ENCODE measurements at regions not wholly inside any gene's neighbourhood (a gene's known extent, or its start where the extent isn't known, plus 50 kb on each side); places are given as distances from the start of the nearest gene placed in this dataset.

DNA sequence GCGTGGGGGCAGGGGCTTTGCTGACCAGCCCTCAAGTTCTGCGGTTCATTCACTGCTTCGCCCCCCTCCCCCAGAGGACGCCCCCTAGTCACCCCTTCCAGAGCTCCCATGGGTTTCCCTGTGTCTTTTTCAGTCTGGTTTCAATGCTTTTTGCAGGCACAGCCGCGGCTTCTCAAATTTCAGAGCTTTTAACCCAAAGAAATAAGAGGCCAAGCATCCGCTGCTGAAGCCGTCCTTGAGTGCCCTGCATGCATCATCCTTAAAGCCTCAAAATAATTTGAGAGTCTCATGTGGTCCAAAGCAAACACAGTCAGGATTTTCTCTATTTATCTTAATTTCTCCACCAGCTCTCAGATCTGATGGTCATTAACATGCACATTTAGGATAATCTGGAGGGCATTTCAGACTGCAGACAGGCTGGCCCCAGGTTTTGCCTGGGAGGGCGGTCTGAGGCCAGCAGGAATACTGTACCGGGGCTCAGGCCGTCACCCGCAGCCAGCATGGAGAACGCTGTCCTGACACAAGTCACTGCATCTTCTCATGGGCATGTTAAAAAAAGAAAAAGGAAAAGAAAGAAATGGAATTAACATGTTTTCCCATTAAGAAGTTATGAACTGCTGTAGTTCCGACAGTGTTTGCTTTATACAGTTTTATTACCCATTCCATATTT, 420.8 kb upstream of the IRX4 start:
- no peak overlapping the region for H3K27ac Mint-ChIP-seq (ENCODE audit: low read depth, unreplicated experiment)

DNA sequence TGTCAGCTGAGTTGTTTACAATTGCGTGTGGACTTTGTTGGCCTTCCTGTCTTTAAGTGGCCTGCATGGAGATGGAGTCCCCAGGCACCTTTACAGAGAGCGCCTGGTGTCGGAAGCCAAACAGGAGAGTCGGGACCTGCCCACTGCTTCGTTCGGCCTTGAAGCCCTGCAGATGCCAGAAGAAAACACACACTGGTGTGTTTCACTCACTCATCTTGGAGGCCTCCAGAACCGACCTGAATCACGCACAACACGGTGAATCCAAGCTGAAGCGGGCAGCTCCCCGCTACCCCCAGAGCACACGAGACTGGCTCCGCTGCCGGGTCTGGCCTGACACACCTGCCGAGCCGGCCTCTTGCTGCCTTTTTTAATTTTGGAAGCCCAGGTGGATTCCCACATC, 419.4 kb upstream of the IRX4 start:
- ChIA-PET CTCF (no interaction called here), POLR2A (interaction anchor here (0.7 kb wide), 1 partner anchor 169 kb away, joined by 3 read pairs; no protein-coding TSS in a partner anchor)
- no TSS peak for BruUV-seq (replicated peaks)
- TF ChIP-seq, protein P1, sequence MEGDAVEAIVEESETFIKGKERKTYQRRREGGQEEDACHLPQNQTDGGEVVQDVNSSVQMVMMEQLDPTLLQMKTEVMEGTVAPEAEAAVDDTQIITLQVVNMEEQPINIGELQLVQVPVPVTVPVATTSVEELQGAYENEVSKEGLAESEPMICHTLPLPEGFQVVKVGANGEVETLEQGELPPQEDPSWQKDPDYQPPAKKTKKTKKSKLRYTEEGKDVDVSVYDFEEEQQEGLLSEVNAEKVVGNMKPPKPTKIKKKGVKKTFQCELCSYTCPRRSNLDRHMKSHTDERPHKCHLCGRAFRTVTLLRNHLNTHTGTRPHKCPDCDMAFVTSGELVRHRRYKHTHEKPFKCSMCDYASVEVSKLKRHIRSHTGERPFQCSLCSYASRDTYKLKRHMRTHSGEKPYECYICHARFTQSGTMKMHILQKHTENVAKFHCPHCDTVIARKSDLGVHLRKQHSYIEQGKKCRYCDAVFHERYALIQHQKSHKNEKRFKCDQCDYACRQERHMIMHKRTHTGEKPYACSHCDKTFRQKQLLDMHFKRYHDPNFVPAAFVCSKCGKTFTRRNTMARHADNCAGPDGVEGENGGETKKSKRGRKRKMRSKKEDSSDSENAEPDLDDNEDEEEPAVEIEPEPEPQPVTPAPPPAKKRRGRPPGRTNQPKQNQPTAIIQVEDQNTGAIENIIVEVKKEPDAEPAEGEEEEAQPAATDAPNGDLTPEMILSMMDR (IDR thresholded peaks at IDR 0.05; ENCODE audit: unreplicated experiment): no peak
- no peaks in the 10 kb centered on the region for H3K4me1 Mint-ChIP-seq (ENCODE audit: insufficient read depth, unreplicated experiment)
- no peak for DNase-seq (ENCODE audit: unreplicated experiment)
- H3K9me3 Mint-ChIP-seq (ENCODE audit: unreplicated experiment): no peaks in the 10 kb centered on the region
- H3K27ac Mint-ChIP-seq (ENCODE audit: low read depth, unreplicated experiment): no peak overlapping the region
- H3K4me3 Mint-ChIP-seq (ENCODE audit: unreplicated experiment): no peak overlapping the region
- intact Hi-C loops (cut with micrococcal nuclease): no loop called here
- no peaks in the 10 kb centered on the region for H3K36me3 Mint-ChIP-seq (ENCODE audit: insufficient read depth, unreplicated experiment)
- H3K27me3 Mint-ChIP-seq (ENCODE audit: insufficient read depth, unreplicated experiment): no peaks in the 10 kb centered on the region

More for the DNA sequence above, 420.8 kb upstream of the IRX4 start:
- DNase-seq (ENCODE audit: unreplicated experiment): no peak
- intact Hi-C loops (cut with micrococcal nuclease): no loop called here
- no peak overlapping the region for H3K4me3 Mint-ChIP-seq (ENCODE audit: unreplicated experiment)
- ChIA-PET CTCF (no interaction called here), POLR2A (no interaction called here)
- no peaks in the 10 kb centered on the region for H3K36me3 Mint-ChIP-seq (ENCODE audit: insufficient read depth, unreplicated experiment)
- no peaks in the 10 kb centered on the region for H3K4me1 Mint-ChIP-seq (ENCODE audit: insufficient read depth, unreplicated experiment)
- H3K9me3 Mint-ChIP-seq (ENCODE audit: unreplicated experiment): no peaks in the 10 kb centered on the region
- BruUV-seq (replicated peaks): no TSS peak
- no peaks in the 10 kb centered on the region for H3K27me3 Mint-ChIP-seq (ENCODE audit: insufficient read depth, unreplicated experiment)
- TF ChIP-seq, protein P1 (IDR thresholded peaks at IDR 0.05; ENCODE audit: unreplicated experiment): no peak

DNA sequence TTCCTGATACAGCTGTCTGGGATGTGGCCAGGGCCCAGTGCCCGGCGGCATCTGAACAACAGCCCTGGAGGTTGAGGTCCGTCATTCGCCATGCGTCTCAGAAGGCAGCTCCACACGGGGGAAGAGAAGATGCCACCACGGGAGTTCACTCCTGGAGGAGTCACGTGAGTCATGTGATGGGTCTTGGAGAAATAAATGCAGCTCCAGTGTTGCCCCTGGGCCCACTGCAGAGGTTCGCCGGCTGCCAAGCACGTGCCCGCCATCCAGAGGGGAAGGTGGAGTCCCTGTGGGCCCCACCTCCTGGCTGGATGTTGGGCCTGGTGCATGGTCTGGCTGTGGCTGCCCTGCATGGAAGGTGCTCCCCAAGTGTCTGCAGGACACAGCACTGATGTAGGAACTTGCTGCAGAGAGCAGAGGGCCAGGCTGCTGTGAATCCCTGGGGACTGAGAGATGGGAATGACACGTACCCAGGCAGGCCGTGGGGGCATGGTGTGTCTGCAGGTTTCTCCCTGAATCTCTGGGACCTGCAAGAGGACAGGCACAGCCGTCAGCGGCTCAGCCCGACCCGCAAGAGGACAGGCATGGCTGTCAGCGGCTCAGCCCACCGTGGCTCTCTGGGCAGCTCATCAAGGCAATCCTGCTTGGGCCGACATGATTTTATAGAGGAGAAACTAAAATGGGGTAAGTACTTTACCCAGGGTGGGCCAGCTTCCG, 418.3 kb upstream of the IRX4 start:
- H3K4me3 Mint-ChIP-seq (ENCODE audit: unreplicated experiment): no peak overlapping the region
- no peaks in the 10 kb centered on the region for H3K36me3 Mint-ChIP-seq (ENCODE audit: insufficient read depth, unreplicated experiment)
- no peak overlapping the region for H3K27ac Mint-ChIP-seq (ENCODE audit: low read depth, unreplicated experiment)
- H3K4me1 Mint-ChIP-seq (ENCODE audit: insufficient read depth, unreplicated experiment): no peaks in the 10 kb centered on the region
- no peaks in the 10 kb centered on the region for H3K9me3 Mint-ChIP-seq (ENCODE audit: unreplicated experiment)
- TF ChIP-seq, protein P1 (IDR thresholded peaks at IDR 0.05; ENCODE audit: unreplicated experiment): no peak
- BruUV-seq (replicated peaks): no TSS peak
- ChIA-PET POLR2A (no interaction called here), CTCF (no interaction called here)
- H3K27me3 Mint-ChIP-seq (ENCODE audit: insufficient read depth, unreplicated experiment): no peaks in the 10 kb centered on the region
- intact Hi-C loops (cut with micrococcal nuclease): no loop called here
- DNase-seq (ENCODE audit: unreplicated experiment): no peak

DNA sequence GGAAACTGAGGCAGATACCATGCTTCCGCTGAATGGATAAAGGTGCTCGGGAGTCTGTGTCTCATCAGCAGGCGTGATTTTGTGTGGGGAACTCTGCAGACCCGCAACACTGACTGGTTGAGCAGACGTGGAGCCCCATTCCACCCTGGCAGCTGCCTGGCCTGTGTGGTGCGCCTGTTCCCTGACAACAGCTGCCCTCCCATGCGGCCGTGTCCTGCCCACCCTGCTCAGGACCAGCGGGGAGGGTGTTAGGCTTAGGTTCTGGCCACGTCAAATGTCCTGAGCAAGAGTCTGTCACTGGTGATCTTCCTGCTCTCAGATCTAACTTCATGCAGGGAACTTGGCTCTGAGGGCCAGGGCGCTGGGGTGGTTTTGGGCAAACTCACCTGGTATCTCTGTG, 417.7 kb upstream of the IRX4 start:
- Mint-ChIP-seq H3K27me3 (ENCODE audit: insufficient read depth, unreplicated experiment) (no peaks in the 10 kb centered on the region), H3K9me3 (ENCODE audit: unreplicated experiment) (no peaks in the 10 kb centered on the region), H3K4me1 (ENCODE audit: insufficient read depth, unreplicated experiment) (no peaks in the 10 kb centered on the region), H3K27ac (ENCODE audit: low read depth, unreplicated experiment) (no peak overlapping the region), H3K36me3 (ENCODE audit: insufficient read depth, unreplicated experiment) (no peaks in the 10 kb centered on the region), H3K4me3 (ENCODE audit: unreplicated experiment) (no peak overlapping the region)
- TF ChIP-seq, protein P1 (IDR thresholded peaks at IDR 0.05; ENCODE audit: unreplicated experiment): no peak
- intact Hi-C loops (cut with micrococcal nuclease): no loop called here
- ChIA-PET POLR2A (no interaction called here), CTCF (no interaction called here)
- DNase-seq (ENCODE audit: unreplicated experiment): no peak
- BruUV-seq (replicated peaks): no TSS peak

Measured in MCF 10A (cell line).